BLaER1 (cell line): ENCODE measurements at regions not wholly inside any gene's neighbourhood (a gene's known extent, or its start where the extent isn't known, plus 50 kb on each side); places are given as distances from the start of the nearest gene placed in this dataset.
"Not testable (repeated sequence)": the region's sequence is repeated elsewhere in the genome, so short reads cannot be mapped to it uniquely, and the experiment has no call there.

Experiments
- H3K27ac ChIP-seq: shearing (Covaris generic); formaldehyde crosslinking; 2 replicates; pipeline ENCODE4 v1.8.1; 2022
- H3K27me3 ChIP-seq: shearing (Covaris generic); formaldehyde crosslinking; 2 replicates; pipeline ENCODE4 v1.8.1; 2022
- H3K36me3 ChIP-seq: shearing (Covaris generic); formaldehyde crosslinking; 2 replicates; pipeline ENCODE4 v1.8.1; 2022
- H3K4me1 ChIP-seq: shearing (Covaris generic); formaldehyde crosslinking; 2 replicates; pipeline ENCODE4 v1.8.1; 2022
- H3K4me2 ChIP-seq: shearing (Covaris generic); formaldehyde crosslinking; 2 replicates; pipeline ENCODE4 v1.8.1; 2022
- H3K4me3 ChIP-seq: shearing (Covaris generic); formaldehyde crosslinking; 2 replicates; pipeline ENCODE4 v1.8.1; 2022
- H3K9ac ChIP-seq: shearing (Covaris generic); formaldehyde crosslinking; 2 replicates; pipeline ENCODE4 v1.8.1; 2022
- H3K9me3 ChIP-seq: shearing (Covaris generic); formaldehyde crosslinking; 2 replicates; pipeline ENCODE4 v1.8.1; 2022
- H4K20me1 ChIP-seq: shearing (Covaris generic); formaldehyde crosslinking; 2 replicates; pipeline ENCODE4 v1.8.1; 2022
- Cebpa-rat ChIP-seq: shearing (Covaris generic); IDR thresholded peaks from 2 replicates; pipeline ENCODE4 v1.8.1; 2022

- Histone ChIP-seq H3K9ac (no peak overlapping the region), H3K27ac (no peak overlapping the region), H3K4me2 (peak overlapping the region; percentile 39), H3K4me3 (no peak overlapping the region), H4K20me1 (no peaks in the 10 kb centered on the region), H3K27me3 (no peaks in the 10 kb centered on the region), H3K4me1 (peaks cover 26% of the 10 kb centered on the region), H3K9me3 (no peaks in the 10 kb centered on the region), H3K36me3 (no peaks in the 10 kb centered on the region)
- TF ChIP-seq Cebpa-rat: no peak
Measured at GRCh38 chr6:137968455-137968804, 101.4 kb downstream of the TNFAIP3 start.

- H3K27ac ChIP-seq: no peak overlapping the region
- H3K9ac ChIP-seq: 0 out of 2 replicates have a peak overlapping the region, but pooled peaks have one; percentile 30
- H4K20me1 ChIP-seq: no peaks in the 10 kb centered on the region
- H3K4me1 ChIP-seq: peaks cover 26% of the 10 kb centered on the region
- no peaks in the 10 kb centered on the region for H3K36me3 ChIP-seq
- TF ChIP-seq Cebpa-rat: no peak
- no peak overlapping the region for H3K4me3 ChIP-seq
- peak overlapping the region; percentile 39 for H3K4me2 ChIP-seq
- H3K27me3 ChIP-seq: no peaks in the 10 kb centered on the region
- no peaks in the 10 kb centered on the region for H3K9me3 ChIP-seq
Measured at GRCh38 chr6:137968901-137969300, 101.8 kb downstream of the TNFAIP3 start.

GRCh38 chr6:137969874-137970273 is 102.8 kb downstream of the TNFAIP3 start:
- no peaks in the 10 kb centered on the region for H4K20me1 ChIP-seq
- no peaks in the 10 kb centered on the region for H3K9me3 ChIP-seq
- no peak overlapping the region for H3K4me3 ChIP-seq
- no peak overlapping the region for H3K27ac ChIP-seq
- no peak overlapping the region for H3K9ac ChIP-seq
- no peak for TF ChIP-seq Cebpa-rat
- H3K36me3 ChIP-seq: no peaks in the 10 kb centered on the region
- no peaks in the 10 kb centered on the region for H3K27me3 ChIP-seq
- peaks cover 29% of the 10 kb centered on the region for H3K4me1 ChIP-seq
- H3K4me2 ChIP-seq: no peak overlapping the region

GRCh38 chr6:137970368-137970767 is 103.3 kb downstream of the TNFAIP3 start:
- Histone ChIP-seq H3K9ac (no peak overlapping the region), H3K36me3 (no peaks in the 10 kb centered on the region), H3K27me3 (no peaks in the 10 kb centered on the region), H4K20me1 (no peaks in the 10 kb centered on the region), H3K4me3 (no peak overlapping the region), H3K4me2 (0 out of 2 replicates have a peak overlapping the region, but pooled peaks have one; percentile 8), H3K4me1 (peaks cover 34% of the 10 kb centered on the region), H3K27ac (no peak overlapping the region), H3K9me3 (no peaks in the 10 kb centered on the region)
- TF ChIP-seq Cebpa-rat: no peak

GRCh38 chr6:137973201-137973600 is 106.1 kb downstream of the TNFAIP3 start:
- H4K20me1 ChIP-seq: no peaks in the 10 kb centered on the region
- peaks cover 42% of the 10 kb centered on the region for H3K4me1 ChIP-seq
- no peaks in the 10 kb centered on the region for H3K27me3 ChIP-seq
- no peaks in the 10 kb centered on the region for H3K9me3 ChIP-seq
- H3K9ac ChIP-seq: no peak overlapping the region
- H3K4me2 ChIP-seq: no peak overlapping the region
- no peaks in the 10 kb centered on the region for H3K36me3 ChIP-seq
- no peak for TF ChIP-seq Cebpa-rat
- no peak overlapping the region for H3K4me3 ChIP-seq
- H3K27ac ChIP-seq: no peak overlapping the region

GRCh38 chr6:137975188-137975940 is 108.3 kb downstream of the TNFAIP3 start:
- TF ChIP-seq Cebpa-rat: no peak
- Histone ChIP-seq H3K36me3 (no peaks in the 10 kb centered on the region), H3K4me1 (peaks cover 25% of the 10 kb centered on the region), H3K9ac (no peak overlapping the region), H3K4me2 (peak overlapping the region; percentile 65), H3K27ac (peak overlapping the region; percentile 39; the same call in 1 of the 2 replicates), H3K4me3 (no peak overlapping the region), H3K27me3 (no peaks in the 10 kb centered on the region), H4K20me1 (no peaks in the 10 kb centered on the region), H3K9me3 (no peaks in the 10 kb centered on the region)

GRCh38 chr6:137976430-137976829 is 109.4 kb downstream of the TNFAIP3 start:
- Histone ChIP-seq H3K9ac (no peak overlapping the region), H3K36me3 (no peaks in the 10 kb centered on the region), H3K4me1 (peaks cover 22% of the 10 kb centered on the region), H3K27me3 (no peaks in the 10 kb centered on the region), H4K20me1 (no peaks in the 10 kb centered on the region), H3K27ac (no peak overlapping the region; the same call in 1 of the 2 replicates), H3K9me3 (no peaks in the 10 kb centered on the region), H3K4me3 (no peak overlapping the region), H3K4me2 (no peak overlapping the region)
- TF ChIP-seq Cebpa-rat: no peak

- Histone ChIP-seq H4K20me1 (no peaks in the 10 kb centered on the region), H3K4me1 (peaks cover 22% of the 10 kb centered on the region), H3K4me3 (no peak overlapping the region), H3K27me3 (no peaks in the 10 kb centered on the region), H3K9me3 (no peaks in the 10 kb centered on the region), H3K4me2 (no peak overlapping the region), H3K9ac (no peak overlapping the region), H3K36me3 (no peaks in the 10 kb centered on the region), H3K27ac (no peak overlapping the region)
- TF ChIP-seq Cebpa-rat: no peak
Measured at GRCh38 chr6:137977206-137977605, 110.1 kb downstream of the TNFAIP3 start.

GRCh38 chr6:137977814-137978213 is 110.8 kb downstream of the TNFAIP3 start:
- no peaks in the 10 kb centered on the region for H3K27me3 ChIP-seq
- peaks cover 22% of the 10 kb centered on the region for H3K4me1 ChIP-seq
- H3K9me3 ChIP-seq: no peaks in the 10 kb centered on the region
- no peaks in the 10 kb centered on the region for H3K36me3 ChIP-seq
- no peak for TF ChIP-seq Cebpa-rat
- H3K27ac ChIP-seq: no peak overlapping the region
- no peak overlapping the region for H3K4me2 ChIP-seq
- no peaks in the 10 kb centered on the region for H4K20me1 ChIP-seq
- H3K4me3 ChIP-seq: no peak overlapping the region
- no peak overlapping the region for H3K9ac ChIP-seq

GRCh38 chr6:137978252-137978896 is 111.3 kb downstream of the TNFAIP3 start:
- Histone ChIP-seq H3K9ac (no peak overlapping the region), H3K9me3 (no peaks in the 10 kb centered on the region), H4K20me1 (no peaks in the 10 kb centered on the region), H3K27ac (no peak overlapping the region), H3K4me2 (no peak overlapping the region), H3K27me3 (no peaks in the 10 kb centered on the region), H3K4me3 (no peak overlapping the region), H3K36me3 (no peaks in the 10 kb centered on the region), H3K4me1 (peaks cover 22% of the 10 kb centered on the region)
- no peak for TF ChIP-seq Cebpa-rat

GRCh38 chr6:137979263-137979662 is 112.2 kb downstream of the TNFAIP3 start:
- peaks cover 22% of the 10 kb centered on the region for H3K4me1 ChIP-seq
- H3K36me3 ChIP-seq, H3K27ac ChIP-seq, H3K9me3 ChIP-seq, H3K27me3 ChIP-seq, H3K4me3 ChIP-seq, H3K9ac ChIP-seq, H4K20me1 ChIP-seq, H3K4me2 ChIP-seq: not testable (repeated sequence)
